Fibroblast of lung (primary cell): ENCODE measurements at regions not wholly inside any gene's neighbourhood (a gene's known extent, or its start where the extent isn't known, plus 50 kb on each side); places are given as distances from the start of the nearest gene placed in this dataset.

Experiments
- DNase-seq, 2 donors: peaks; one replicate each; pipeline versions ENCODE4 v3.0.0 to v3.0.0-alpha.2; 2010; ENCODE audit warnings: low read depth in 2 of 2
- H2AFZ ChIP-seq: 2 replicates; pipeline ENCODE4 v1.5.1; 2012; ENCODE audit warnings: low read length, control low read depth, inconsistent platforms
- H3K27ac ChIP-seq: 2 replicates; pipeline ENCODE4 v1.5.1; 2011; ENCODE audit warnings: low read length, control low read depth; ENCODE audit not compliant: insufficient read depth
- H3K27me3 ChIP-seq: 2 replicates; pipeline ENCODE4 v1.5.1; 2011; ENCODE audit warnings: mild to moderate bottlenecking, low read length; ENCODE audit not compliant: control insufficient read depth, insufficient read depth
- H3K36me3 ChIP-seq: 2 replicates; pipeline ENCODE4 v1.5.1; 2011; ENCODE audit warnings: low read length; ENCODE audit not compliant: control insufficient read depth, insufficient read depth
- H3K4me1 ChIP-seq: 2 replicates; pipeline ENCODE4 v1.5.1; 2011; ENCODE audit warnings: low read length; ENCODE audit not compliant: control insufficient read depth, insufficient read depth; ENCODE audit errors: extremely low read depth
- H3K4me2 ChIP-seq: 2 replicates; pipeline ENCODE4 v1.5.1; 2011; ENCODE audit warnings: low read length, control low read depth; ENCODE audit not compliant: insufficient read depth; ENCODE audit errors: extremely low read depth
- H3K4me3 ChIP-seq, 4 experiments: fragments of 200-600 bp in 1 of 4; sonication (generic) in 1 of 4; replicated peaks in 1 of 4; 2 replicates each; pipeline ENCODE4 v1.5.1; 2011 to 2016; ENCODE audit warnings: low read length in 4 of 4, low read depth in 3 of 4, mild to moderate bottlenecking in 3 of 4, control low read depth in 2 of 4, inconsistent platforms in 1 of 4, mixed read lengths in 1 of 4; ENCODE audit not compliant: insufficient read depth in 1 of 4; ENCODE audit errors: control extremely low read depth in 1 of 4
- H3K79me2 ChIP-seq: 2 replicates; pipeline ENCODE4 v1.5.1; 2012; ENCODE audit warnings: mild to moderate bottlenecking, low read length, inconsistent platforms; ENCODE audit not compliant: control insufficient read depth, insufficient read depth
- H3K9ac ChIP-seq: 2 replicates; pipeline ENCODE4 v1.5.1; 2011; ENCODE audit warnings: mild to moderate bottlenecking, low read length, control low read depth; ENCODE audit not compliant: insufficient read depth
- H3K9me3 ChIP-seq: 2 replicates; pipeline ENCODE4 v1.5.1; 2012; ENCODE audit warnings: low read depth, low read length; ENCODE audit not compliant: control insufficient read depth, insufficient read depth
- H4K20me1 ChIP-seq: 2 replicates; pipeline ENCODE4 v1.5.1; 2011; ENCODE audit warnings: low read length; ENCODE audit not compliant: control insufficient read depth, insufficient read depth; ENCODE audit errors: extremely low read depth
- EZH2 ChIP-seq: IDR thresholded peaks from 2 replicates; pipeline ENCODE4 v1.5.1; 2012; ENCODE audit warnings: low read length, control low read depth, mild to moderate bottlenecking; ENCODE audit errors: missing control alignments
- TF ChIP-seq, protein P1 (sequence below), 2 donors: IDR thresholded peaks in 1 of 2; conservative IDR thresholded peaks in 1 of 2; 1 replicate in 1 of 2; 2 replicates in 1 of 2; pipeline ENCODE4 v1.5.1; 2011 to 2012; ENCODE audit warnings: low read length in 2 of 2, control low read depth in 1 of 2, inconsistent platforms in 1 of 2, low read depth in 1 of 2, mild to moderate bottlenecking in 1 of 2

DNA sequence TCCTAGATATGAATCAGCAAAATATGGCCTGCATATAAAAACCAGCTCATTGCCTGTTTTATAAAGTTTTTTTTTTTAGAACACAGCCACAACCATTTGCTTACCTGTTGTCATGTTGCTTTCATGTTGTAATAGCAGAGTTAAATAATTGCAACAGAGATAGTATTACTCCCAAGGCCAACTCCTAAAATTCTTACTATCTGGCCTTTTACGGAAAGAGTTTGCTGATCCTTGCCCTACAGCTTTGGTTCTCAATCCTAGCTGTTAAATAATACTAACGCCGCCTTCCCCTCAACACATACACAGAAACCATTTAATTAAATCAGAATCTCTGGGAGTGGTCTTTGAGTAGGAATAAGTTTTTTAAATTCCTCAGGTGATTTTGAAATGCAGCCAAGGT is 231.3 kb upstream of the TET2 start:
- H3K4me1 ChIP-seq, result no peaks in the 10 kb centered on the region
- no peak overlapping the region for H2AFZ ChIP-seq
- no peaks in the 10 kb centered on the region for H3K36me3 ChIP-seq
- H4K20me1 ChIP-seq, result no peaks in the 10 kb centered on the region
- H3K79me2 ChIP-seq, result no peaks in the 10 kb centered on the region
- H3K9ac ChIP-seq, result no peak overlapping the region
- no peak overlapping the region for H3K4me2 ChIP-seq
- H3K9me3 ChIP-seq, result no peaks in the 10 kb centered on the region
- DNase-seq, result no peak
- H3K27ac ChIP-seq, result no peak overlapping the region
- TF ChIP-seq, protein P1, sequence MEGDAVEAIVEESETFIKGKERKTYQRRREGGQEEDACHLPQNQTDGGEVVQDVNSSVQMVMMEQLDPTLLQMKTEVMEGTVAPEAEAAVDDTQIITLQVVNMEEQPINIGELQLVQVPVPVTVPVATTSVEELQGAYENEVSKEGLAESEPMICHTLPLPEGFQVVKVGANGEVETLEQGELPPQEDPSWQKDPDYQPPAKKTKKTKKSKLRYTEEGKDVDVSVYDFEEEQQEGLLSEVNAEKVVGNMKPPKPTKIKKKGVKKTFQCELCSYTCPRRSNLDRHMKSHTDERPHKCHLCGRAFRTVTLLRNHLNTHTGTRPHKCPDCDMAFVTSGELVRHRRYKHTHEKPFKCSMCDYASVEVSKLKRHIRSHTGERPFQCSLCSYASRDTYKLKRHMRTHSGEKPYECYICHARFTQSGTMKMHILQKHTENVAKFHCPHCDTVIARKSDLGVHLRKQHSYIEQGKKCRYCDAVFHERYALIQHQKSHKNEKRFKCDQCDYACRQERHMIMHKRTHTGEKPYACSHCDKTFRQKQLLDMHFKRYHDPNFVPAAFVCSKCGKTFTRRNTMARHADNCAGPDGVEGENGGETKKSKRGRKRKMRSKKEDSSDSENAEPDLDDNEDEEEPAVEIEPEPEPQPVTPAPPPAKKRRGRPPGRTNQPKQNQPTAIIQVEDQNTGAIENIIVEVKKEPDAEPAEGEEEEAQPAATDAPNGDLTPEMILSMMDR (conservative IDR thresholded peaks at IDR 0.05 in 1 of 2, IDR thresholded peaks at IDR 0.05 in 1 of 2; ENCODE audit: low read depth in 1 of 2, low read length in 2 of 2), result no peak
- no peaks in the 10 kb centered on the region for H3K27me3 ChIP-seq
- H3K4me3 ChIP-seq, result no peak overlapping the region

DNA sequence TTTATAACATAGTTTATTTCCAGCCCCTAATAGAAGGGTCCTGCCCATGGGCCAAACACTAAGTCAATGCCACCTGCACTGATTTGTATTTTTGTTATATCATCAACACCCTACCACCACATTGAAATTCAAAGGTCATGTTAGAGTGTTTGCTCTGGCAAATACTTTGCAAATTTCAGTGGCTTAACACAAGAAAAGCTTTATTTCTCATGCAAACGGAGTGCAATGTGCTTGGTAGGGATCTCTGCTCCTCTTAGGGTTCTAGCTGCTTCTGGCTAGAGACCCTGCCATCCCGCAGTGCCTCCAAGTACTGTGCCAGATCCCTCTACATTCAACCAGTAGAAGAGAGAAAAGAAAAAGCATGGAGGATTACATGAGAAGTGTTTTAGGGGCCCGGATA is 230.8 kb upstream of the TET2 start:
- H3K79me2 ChIP-seq, result no peaks in the 10 kb centered on the region
- no peak overlapping the region for H3K4me3 ChIP-seq
- H4K20me1 ChIP-seq, result no peaks in the 10 kb centered on the region
- TF ChIP-seq, protein P1 (conservative IDR thresholded peaks at IDR 0.05 in 1 of 2, IDR thresholded peaks at IDR 0.05 in 1 of 2; ENCODE audit: low read depth in 1 of 2, low read length in 2 of 2), result no peak
- TF ChIP-seq EZH2, result no peak
- no peak overlapping the region for H3K27ac ChIP-seq
- no peaks in the 10 kb centered on the region for H3K36me3 ChIP-seq
- H2AFZ ChIP-seq, result no peak overlapping the region
- H3K9me3 ChIP-seq, result no peaks in the 10 kb centered on the region
- H3K4me1 ChIP-seq, result no peaks in the 10 kb centered on the region
- DNase-seq, result no peak
- no peaks in the 10 kb centered on the region for H3K27me3 ChIP-seq
- no peak overlapping the region for H3K4me2 ChIP-seq
- H3K9ac ChIP-seq, result no peak overlapping the region

DNA sequence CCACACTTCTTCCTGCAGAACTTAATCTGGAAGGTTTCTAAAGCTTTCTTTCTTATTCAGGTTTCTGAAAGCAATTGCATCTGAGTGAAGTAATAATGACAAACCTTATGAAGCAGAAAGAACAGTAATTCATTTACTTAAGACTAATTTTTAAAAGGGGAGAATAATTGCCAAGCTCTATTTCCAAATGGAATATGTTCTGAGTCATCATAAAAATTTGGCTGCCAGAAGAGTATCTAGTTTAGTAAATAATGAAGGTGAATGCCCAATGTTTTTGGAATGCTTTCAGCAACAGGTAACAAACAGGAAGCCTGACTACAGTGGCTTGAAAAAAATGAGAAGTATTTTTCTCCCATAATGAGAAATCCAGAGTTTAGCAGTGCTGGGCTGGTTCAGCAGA is 227.3 kb upstream of the TET2 start:
- Histone ChIP-seq H3K9ac (no peak overlapping the region), H3K36me3 (no peaks in the 10 kb centered on the region), H2AFZ (no peak overlapping the region), H3K4me1 (no peaks in the 10 kb centered on the region), H4K20me1 (no peaks in the 10 kb centered on the region), H3K4me3 (no peak overlapping the region), H3K9me3 (no peaks in the 10 kb centered on the region), H3K4me2 (no peak overlapping the region), H3K27ac (no peak overlapping the region), H3K27me3 (no peaks in the 10 kb centered on the region), H3K79me2 (no peaks in the 10 kb centered on the region)
- TF ChIP-seq, protein P1 (conservative IDR thresholded peaks at IDR 0.05 in 1 of 2, IDR thresholded peaks at IDR 0.05 in 1 of 2; ENCODE audit: low read depth in 1 of 2, low read length in 2 of 2), result no peak
- no peak for TF ChIP-seq EZH2
- DNase-seq, result no peak
